Pancreas (tissue), 10 donors: ENCODE measurements at regions not wholly inside any gene's neighbourhood (a gene's known extent, or its start where the extent isn't known, plus 50 kb on each side); places are given as distances from the start of the nearest gene placed in this dataset.

ENCODE experiments used
- ATAC-seq, 4 donors: fragments of 200-7000 bp; cut with Tn5 transposase; one replicate each; pipeline versions ENCODE4 v1.8.0 to v1.9.1; 2020; ENCODE audit warnings: mild to moderate bottlenecking in 4 of 4, moderate library complexity in 4 of 4
- DNase-seq, 6 donors: peaks; one replicate each; pipeline ENCODE4 v3.0.0-alpha.2; 2020
- FAIRE-seq: peaks from 2 replicates; lab custom pipeline; 2012; peaks lifted over from hg19 to GRCh38; lab: Jason Lieb, UNC
- H3K27ac ChIP-seq, 4 donors: fragments of 200-600 bp; sonication (generic); 1 replicate in 3 of 4; 2 replicates in 1 of 4; pipeline versions ENCODE4 v1.5.0 to v1.8.0; 2020
- H3K27me3 ChIP-seq, 4 donors: fragments of 200-600 bp; one replicate each; pipeline ENCODE4 v1.8.0; 2021
- H3K36me3 ChIP-seq, 3 donors: fragments of 200-600 bp; sonication (generic) in 1 of 3; one replicate each; pipeline versions ENCODE4 v1.5.0 to v1.8.0; 2020 to 2021
- H3K4me1 ChIP-seq, 3 donors: fragments of 200-600 bp; one replicate each; pipeline ENCODE4 v1.8.0; 2021
- H3K4me3 ChIP-seq, 4 donors: fragments of 200-600 bp; sonication (generic) in 2 of 4; one replicate each; pipeline versions ENCODE4 v1.5.0 to v1.8.0; 2020 to 2021
- H3K9me3 ChIP-seq, 4 donors: fragments of 200-600 bp; one replicate each; pipeline ENCODE4 v1.8.0; 2021
- WGBS, 2 donors: extraction: QIAGEN DNeasy Blood & Tissue Kit; methylation state at CpG; one replicate each; pipeline ENCODE4 v1.1.7; 2013; 5-methylcytosine and 5-hydroxymethylcytosine counted together
- intact Hi-C, 3 donors: fragments of 100-400 bp; cut with DNase I; formaldehyde crosslinking; loops; one replicate each; pipeline versions ENCODE4 v1.11.1 to v1.14.2; 2022
- TF ChIP-seq, protein P1 (sequence below), 4 donors: fragments of 200-600 bp; sonication (generic) in 3 of 4; IDR thresholded peaks; one replicate each; pipeline versions ENCODE4 v1.5.0 to v1.8.0; 2021; ENCODE audit warnings: antibody characterized with exemption in 4 of 4
- donor health status: healthy with polysubstance abuse.
- donor health status: DM: no; HTN: no; CAD: no; lungs with moderate emphysema.
- donor health status: DM: no; HTN: no; CAD: no.
- donor health status: control.
- donor health status: control.
- donor health status: Bipolar disorder and iron deficiency.
- donor health status: DM: yes; HTN: yes; CAD: no.
- donor health status: DM: no; HTN: no; CAD: no.
- donor health status: DM: no; HTN: no; CAD: no.
- donor health status: DM: yes; HTN: yes; CAD: no.

DNA sequence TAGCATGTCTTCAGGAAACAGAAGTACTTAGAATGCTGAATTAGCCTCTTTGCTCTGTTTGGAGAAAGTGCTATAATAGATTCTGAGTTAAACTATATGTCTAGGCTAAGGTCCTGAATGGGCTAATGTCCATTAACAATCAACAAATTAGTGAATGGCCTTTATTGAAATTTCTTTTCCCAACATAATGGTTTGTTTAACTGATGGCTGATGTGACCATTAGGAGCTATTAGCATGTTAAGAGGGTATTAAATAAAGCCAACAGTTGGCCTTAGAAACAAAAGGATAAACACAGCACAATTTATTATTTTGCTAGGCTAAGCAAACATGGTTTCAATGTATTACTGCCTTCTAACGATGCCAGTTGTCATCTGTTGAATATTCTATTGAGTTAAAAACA is 234.3 kb upstream of the HS3ST5 start:
- Histone ChIP-seq H3K27ac (no peak overlapping the region), H3K36me3 (no peaks in the 10 kb centered on the region), H3K4me3 (no peak overlapping the region), H3K9me3 (no peaks in the 10 kb centered on the region), H3K4me1 (no peaks in the 10 kb centered on the region), H3K27me3 (no peaks in the 10 kb centered on the region)
- no peak for DNase-seq
- intact Hi-C loops, result no loop called here
- ATAC-seq, result no peak
- WGBS, 2 donors, result 44 to 56% methylated on average over 1 of the region's 1 CpG
- TF ChIP-seq, protein P1, sequence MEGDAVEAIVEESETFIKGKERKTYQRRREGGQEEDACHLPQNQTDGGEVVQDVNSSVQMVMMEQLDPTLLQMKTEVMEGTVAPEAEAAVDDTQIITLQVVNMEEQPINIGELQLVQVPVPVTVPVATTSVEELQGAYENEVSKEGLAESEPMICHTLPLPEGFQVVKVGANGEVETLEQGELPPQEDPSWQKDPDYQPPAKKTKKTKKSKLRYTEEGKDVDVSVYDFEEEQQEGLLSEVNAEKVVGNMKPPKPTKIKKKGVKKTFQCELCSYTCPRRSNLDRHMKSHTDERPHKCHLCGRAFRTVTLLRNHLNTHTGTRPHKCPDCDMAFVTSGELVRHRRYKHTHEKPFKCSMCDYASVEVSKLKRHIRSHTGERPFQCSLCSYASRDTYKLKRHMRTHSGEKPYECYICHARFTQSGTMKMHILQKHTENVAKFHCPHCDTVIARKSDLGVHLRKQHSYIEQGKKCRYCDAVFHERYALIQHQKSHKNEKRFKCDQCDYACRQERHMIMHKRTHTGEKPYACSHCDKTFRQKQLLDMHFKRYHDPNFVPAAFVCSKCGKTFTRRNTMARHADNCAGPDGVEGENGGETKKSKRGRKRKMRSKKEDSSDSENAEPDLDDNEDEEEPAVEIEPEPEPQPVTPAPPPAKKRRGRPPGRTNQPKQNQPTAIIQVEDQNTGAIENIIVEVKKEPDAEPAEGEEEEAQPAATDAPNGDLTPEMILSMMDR (IDR thresholded peaks at IDR 0.05), result no peak
- FAIRE-seq, result no peak

- no peak overlapping the region for H3K4me3 ChIP-seq
- H3K4me1 ChIP-seq, result no peaks in the 10 kb centered on the region
- intact Hi-C loops, result no loop called here
- no peak for DNase-seq
- FAIRE-seq, result no peak
- no peaks in the 10 kb centered on the region for H3K9me3 ChIP-seq
- TF ChIP-seq, protein P1 (IDR thresholded peaks at IDR 0.05), result no peak
- WGBS, 2 donors, result 38 to 48% methylated on average over 4 of the region's 4 CpGs
- no peak for ATAC-seq
- H3K27ac ChIP-seq, result no peak overlapping the region
- H3K36me3 ChIP-seq, result no peaks in the 10 kb centered on the region
- H3K27me3 ChIP-seq, result no peaks in the 10 kb centered on the region
These were observed 233.5 kb upstream of the HS3ST5 start for GRCh38 chr6:114576330-114576729.

DNA sequence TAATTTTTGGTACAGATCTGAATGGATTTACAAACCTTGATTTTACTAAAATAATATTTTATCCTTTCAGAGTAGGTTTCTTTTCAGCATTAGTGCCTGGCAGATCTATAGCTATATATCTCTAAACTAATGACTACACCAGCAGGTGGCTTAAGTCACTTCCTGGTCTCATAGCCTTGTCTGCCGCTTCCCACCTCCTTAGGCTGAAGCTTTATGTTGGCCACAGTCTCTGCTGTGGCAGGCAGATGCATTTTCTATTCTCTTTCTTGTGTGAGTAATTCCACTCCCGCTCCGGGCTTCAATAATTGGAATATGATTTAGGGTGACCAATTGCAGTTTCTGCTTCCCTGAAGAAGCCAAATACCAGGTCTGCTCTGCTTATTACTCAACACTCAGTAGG is 226.8 kb upstream of the HS3ST5 start:
- intact Hi-C loops, result no loop called here
- FAIRE-seq (no peak), ATAC-seq (no peak), DNase-seq (no peak)
- Histone ChIP-seq H3K9me3 (no peaks in the 10 kb centered on the region), H3K4me1 (no peaks in the 10 kb centered on the region), H3K36me3 (no peaks in the 10 kb centered on the region), H3K27me3 (no peaks in the 10 kb centered on the region), H3K4me3 (no peak overlapping the region), H3K27ac (no peak overlapping the region)
- TF ChIP-seq, protein P1 (IDR thresholded peaks at IDR 0.05), result no peak
- WGBS, 2 donors, result 60 to 68% methylated on average over 3 of the region's 3 CpGs

DNA sequence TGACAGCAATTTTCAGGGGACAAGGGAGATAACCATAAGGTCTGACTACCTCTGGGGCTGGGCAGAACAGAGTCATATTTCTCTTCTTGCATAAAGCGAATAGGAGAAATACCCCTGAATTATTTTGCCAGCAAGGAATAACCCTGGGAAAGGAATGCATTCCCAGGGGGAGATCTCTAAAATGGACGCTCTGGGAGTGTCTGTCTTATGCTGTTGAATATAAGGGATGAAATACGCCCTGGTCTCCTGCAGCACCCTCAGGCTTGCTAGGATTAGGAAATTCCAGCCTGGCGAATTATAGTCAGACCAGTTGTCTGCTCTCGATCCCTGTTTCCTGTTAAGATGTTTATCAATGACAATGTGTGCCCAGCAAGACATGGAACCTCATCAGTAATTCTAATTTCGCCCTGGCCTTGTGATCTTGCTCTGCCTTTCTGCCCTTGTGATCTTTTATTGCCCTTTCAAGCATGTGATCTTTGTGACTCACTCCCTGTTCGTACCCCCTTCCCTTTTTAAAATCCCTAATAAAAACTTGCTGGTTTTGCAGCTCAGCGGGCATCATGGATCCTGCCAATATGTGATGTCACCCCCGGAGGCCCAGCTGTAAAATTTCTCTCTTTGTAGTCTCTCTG is 221.6 kb upstream of the HS3ST5 start:
- no peak for DNase-seq
- TF ChIP-seq, protein P1 (IDR thresholded peaks at IDR 0.05), result no peak
- Histone ChIP-seq H3K27me3 (no peaks in the 10 kb centered on the region), H3K27ac (no peak overlapping the region), H3K4me1 (no peaks in the 10 kb centered on the region), H3K4me3 (no peak overlapping the region), H3K36me3 (no peaks in the 10 kb centered on the region), H3K9me3 (no peaks in the 10 kb centered on the region)
- no peak for ATAC-seq
- no peak for FAIRE-seq
- intact Hi-C loops, result no loop called here
- 67 to 77% methylated on average over 9 of the region's 9 CpGs for WGBS, 2 donors

GRCh38 chr6:114559419-114559818 is 216.6 kb upstream of the HS3ST5 start:
- 8 to 16% methylated on average over 1 of the region's 1 CpG for WGBS, 2 donors
- Histone ChIP-seq H3K36me3 (no peaks in the 10 kb centered on the region), H3K27ac (no peak overlapping the region), H3K9me3 (no peaks in the 10 kb centered on the region), H3K4me1 (no peaks in the 10 kb centered on the region), H3K4me3 (no peak overlapping the region), H3K27me3 (no peaks in the 10 kb centered on the region)
- DNase-seq (no peak), ATAC-seq (no peak), FAIRE-seq (no peak)
- TF ChIP-seq, protein P1 (IDR thresholded peaks at IDR 0.05), result no peak
- intact Hi-C loops, result no loop called here
